Kidney capillary endothelial cell (primary cell): ENCODE measurements at regions not wholly inside any gene's neighbourhood (a gene's known extent, or its start where the extent isn't known, plus 50 kb on each side); places are given as distances from the start of the nearest gene placed in this dataset.
A peak's percentile ranks its signal among the peaks of the same experiment; 100 is the strongest.
"Not testable (repeated sequence)": the region's sequence is repeated elsewhere in the genome, so short reads cannot be mapped to it uniquely, and the experiment has no call there.

ENCODE experiments used
- DNase-seq: peaks from one replicate; pipeline ENCODE4 v3.0.0-alpha.2; 2018; ENCODE audit warnings: low spot score

DNA sequence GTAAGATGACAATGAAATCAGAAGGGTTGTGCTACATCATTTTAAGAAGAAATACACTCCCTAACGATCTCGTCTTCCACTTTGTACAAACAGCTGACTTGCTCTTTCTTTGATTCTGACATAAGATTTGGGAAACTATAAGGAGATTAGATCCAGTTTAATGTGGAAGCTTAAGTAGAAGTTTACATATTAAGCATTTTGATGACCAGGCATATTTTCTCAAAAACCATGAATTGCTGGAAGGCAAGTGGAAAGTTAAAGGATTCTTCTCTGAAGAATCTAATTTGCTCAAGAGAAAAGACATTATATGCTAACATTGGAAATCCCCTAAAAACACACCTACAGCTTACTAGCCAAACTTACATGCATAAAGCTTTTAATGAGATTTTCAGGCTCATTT lies 531.9 kb upstream of the PTPRD start:
- no peak for DNase-seq

DNA sequence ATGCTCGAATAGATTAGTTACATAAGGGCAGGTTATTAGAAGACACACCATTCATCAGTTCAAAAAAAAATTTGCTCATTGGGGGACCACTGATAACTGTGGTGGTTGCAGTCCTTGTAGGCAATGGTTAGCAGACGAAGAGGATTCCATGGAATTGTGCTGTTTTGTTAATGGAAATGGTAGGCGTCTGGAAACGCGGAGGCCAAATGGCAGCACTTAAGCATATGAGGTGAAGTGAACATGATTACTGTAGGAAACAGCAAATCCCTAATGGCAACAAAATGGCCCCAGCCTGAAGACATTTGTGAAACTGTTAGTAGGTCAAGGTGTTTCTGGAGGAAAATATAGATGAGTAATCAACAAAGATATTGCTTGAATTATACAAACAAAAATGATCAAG lies 535.4 kb upstream of the PTPRD start:
- no peak for DNase-seq

DNA sequence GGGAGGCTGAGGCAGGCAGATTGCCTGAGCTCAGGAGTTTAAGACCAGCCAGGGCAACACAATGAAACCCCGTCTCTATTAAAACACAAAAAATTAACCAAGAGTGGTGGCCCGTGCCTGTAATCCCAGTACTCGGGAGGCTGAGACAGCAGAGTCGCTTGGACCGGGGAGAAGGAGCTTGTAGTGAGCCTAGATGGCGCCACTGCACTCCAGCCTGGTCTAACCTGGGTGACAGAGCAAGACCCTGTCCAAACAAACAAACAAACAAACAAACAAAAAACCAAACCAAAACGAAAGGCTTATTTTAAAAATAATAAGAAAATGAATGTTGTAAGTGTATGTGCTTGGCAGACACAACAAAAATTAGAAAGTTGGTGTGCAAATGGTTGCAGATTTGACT lies 536.3 kb upstream of the PTPRD start:
- no peak for DNase-seq

DNA sequence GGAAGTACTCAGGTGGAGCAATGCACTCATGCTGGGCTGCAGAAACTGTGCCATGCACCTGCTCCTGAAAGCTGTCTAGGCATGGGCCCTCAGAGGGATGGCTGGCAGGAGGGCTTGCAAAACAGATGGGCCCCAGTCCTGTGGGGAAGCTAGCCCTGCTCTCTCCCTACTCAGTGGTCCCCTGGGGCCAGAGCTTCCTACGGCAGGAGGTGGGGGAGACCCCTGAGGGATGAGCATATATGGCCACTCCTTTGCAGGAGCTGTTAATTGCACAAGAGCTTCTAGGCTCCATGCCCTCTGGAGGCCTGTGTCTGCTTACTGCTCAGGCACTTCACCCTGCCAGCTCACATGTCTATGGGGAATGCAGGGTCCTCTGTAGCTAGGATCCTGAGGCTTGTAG lies 545.3 kb upstream of the PTPRD start:
- DNase-seq = no peak

DNA sequence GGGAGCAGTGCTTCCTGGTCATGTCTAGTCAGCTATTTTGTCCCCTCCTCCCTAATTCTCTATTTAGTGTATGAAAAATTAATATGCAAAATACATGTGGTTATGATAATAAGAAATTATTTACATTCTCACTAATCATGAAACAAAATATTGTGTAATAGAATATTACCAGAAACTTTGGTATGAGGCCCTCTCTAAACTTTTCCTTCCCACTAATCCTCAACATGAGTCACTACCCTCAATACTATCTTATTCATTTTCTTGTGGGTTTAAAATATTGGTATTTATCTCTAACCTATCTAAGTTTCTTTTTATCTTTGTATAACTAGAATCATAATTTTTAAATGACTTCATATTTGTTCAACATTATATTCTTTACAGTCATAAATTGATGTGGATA lies 545.9 kb upstream of the PTPRD start:
- no peak for DNase-seq

DNA sequence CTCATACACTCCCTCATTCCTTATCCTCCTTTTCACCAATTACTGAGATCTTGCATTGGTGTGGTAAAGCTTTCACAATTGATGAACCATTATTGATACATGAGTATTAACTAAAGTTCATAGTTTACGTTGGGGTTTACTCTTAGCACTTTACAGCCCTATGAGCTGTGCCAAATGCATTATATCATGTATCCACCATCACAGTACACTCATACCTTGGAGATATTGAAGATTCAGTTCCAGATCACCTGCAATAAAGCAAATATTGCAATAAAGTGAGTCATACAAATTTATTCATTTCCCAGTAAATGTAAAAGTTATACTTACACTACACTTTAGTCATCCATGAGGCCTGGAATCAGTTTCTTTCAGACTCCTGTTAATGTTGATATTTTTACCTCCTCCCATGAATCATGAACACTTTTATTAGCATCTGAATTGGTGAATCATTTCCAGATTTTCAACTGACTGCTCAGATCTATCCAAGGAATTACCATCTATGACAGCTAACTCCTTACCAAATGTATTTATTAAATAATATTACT lies 546.6 kb upstream of the PTPRD start:
- DNase-seq = no peak

DNA sequence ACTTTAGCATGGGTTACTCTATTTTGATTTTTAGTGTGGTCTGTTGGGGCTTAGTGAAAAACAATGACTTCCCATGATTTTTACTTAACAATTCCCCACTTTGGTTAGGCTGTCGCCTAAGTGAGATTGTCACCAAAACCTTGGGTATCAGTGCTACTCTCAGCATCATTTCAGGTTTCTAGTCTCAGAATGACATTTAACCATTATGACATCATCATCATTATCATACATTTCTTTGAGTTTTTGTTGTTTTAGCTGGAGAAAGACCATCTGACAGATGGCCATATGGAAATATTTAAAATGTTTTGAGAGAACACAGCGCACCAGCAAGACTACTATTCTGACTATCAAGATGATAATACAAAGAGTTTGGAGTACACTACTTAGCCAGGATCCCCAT lies 551.0 kb upstream of the PTPRD start:
- DNase-seq = no peak

DNA sequence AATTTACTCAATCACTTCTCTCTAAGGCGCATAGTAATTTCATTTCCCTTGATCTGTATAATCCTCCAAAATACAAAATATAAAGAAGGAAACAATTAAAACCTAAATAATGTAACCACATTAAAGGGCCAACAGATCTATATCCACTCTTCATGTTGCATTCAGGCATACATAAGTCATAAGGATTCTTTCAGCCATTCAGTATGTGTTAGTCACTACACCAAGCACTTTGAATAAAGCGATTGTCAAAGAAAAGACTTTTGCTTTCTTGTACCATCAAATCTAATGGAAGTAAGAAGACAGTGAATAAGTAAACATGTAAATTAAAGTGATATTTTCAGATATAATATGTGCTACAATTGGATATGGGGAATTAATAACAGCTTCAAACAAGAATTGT lies 569.2 kb upstream of the PTPRD start:
- no peak for DNase-seq

DNA sequence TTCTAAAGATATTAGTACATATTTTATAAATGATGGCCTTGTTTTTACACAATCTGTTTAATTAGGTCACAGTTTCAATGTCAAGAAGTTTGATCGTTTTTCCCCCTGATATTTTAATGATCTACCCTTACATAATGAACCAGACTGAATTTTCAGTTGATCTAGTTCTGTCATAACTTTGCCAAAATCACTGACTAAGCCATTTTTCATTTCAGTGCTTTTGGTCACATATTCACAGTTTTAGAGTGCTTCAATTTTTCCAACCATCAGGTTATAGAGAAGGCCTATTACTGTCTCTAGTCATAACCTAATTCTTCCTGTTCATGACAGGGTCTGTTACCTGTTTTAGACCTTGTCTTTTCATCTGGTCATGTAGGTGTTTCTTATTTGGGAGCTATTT lies 577.9 kb upstream of the PTPRD start:
- no peak for DNase-seq

DNA sequence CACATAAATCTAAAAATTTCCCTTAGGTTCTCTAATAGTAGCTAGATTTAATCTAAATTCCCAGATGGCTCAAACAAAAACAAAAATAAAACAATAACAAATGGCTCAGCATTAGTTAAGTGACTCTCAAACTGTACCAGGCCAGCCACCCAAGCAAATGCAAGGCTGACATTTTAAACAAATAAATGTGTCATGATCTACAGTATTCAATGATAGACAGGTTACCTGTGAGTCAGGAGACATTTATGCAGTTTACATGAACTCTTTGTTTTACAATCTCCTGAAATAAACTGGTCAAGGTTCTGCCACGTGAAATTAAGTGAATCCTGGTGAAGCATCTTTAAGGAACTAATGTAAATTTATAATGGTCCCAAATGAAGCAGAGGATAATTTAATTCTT lies 580.2 kb upstream of the PTPRD start:
- no peak for DNase-seq

DNA sequence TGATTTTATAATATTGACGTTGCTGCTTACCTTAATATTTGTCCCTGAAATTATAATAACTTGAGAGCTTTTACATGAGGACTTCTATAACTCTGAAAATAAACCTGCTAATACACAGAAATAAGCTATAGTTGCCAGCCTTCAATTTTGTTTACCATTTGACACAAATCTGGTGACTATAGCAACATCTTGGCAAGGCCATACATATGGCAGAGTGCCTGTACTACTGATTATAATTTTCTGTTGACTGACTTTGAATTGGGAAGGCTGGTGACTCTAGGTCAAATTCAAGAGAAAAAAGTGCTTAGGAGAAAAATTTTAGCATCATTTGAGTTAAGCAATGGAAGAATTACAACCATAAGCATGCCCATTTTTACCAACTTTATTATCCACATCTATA lies 581.4 kb upstream of the PTPRD start:
- no peak for DNase-seq

DNA sequence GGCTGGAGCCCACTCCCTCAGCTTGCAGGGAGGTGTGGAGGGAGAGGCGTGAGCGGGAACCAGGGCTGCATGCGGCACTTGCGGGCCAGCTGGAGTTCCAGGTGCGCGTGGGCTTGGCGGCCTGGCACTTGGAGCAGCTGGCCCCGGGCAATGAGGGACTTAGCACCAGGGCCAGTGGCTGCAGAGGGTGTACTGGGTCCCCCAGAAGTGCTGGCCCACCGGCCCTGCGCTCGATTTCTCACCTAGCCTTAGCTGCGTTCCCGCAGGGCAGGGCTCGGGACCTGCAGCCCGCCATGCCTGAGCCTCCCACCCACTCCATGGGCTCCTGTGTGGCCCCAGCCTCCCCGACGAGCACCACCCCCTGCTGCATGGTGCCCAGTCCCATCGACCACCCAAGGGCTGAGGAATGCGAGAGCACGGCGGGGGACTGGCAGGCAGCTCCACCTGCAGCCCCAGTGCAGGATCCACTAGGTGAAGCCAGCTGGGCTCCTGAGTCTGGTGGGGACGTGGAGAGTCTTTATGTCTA lies 584.1 kb upstream of the PTPRD start:
- DNase-seq = not testable (repeated sequence)

DNA sequence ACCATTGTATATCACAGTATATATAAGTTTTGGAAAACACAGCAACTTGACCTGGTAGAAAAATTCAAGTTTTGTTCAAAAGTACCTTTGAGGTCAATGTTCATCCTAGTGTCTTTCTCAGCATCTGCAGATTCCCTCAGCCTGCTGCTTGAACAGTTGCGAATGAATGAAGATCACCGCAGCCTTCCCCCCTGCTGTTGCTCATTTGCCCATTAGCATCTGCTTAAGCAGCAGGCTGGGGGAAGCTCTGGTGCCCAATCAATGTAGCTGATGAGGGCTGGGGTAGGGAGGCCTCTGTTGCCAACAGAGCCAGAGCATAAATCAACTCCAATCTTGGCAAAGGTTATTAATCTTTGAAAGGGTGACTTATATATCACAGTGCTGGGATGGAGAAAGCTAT lies 586.5 kb upstream of the PTPRD start:
- no peak for DNase-seq

DNA sequence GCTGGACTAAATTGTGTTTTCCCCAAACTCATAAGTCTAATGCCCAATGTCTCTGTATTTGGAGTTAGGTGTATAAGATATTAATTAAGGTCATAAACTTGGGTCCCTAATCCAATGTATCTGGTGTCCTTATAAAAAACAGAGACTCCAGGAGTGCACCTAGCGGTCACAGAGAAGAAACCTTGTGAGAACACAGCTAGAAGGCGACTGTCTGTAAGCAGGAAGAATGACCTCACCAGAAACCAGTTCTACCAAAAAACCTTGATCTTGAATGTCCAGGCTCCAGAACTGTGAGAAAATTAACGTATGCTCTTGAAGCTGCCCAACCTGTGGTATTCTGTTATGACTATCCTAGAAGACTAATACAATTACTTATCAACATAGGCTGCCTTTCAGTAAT lies 591.7 kb upstream of the PTPRD start:
- DNase-seq = no peak

DNA sequence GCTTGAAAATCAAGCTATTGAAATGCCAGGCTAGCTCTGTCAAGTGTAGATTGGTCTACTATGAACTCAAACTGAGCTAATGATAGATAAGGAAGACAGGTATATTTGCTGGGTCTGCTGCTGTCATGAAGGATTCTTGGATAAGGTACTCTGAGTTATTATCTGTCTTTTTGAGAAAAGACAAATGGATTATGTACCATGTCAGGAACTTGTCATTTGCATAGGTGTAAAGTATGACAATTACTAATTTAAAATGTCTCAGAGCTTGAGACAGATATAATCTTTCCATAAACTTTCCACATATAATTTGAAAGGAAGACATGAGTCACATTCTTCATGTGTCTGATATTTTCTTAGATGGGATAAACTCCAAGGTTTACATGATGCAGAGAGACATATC lies 594.1 kb upstream of the PTPRD start:
- no peak for DNase-seq

DNA sequence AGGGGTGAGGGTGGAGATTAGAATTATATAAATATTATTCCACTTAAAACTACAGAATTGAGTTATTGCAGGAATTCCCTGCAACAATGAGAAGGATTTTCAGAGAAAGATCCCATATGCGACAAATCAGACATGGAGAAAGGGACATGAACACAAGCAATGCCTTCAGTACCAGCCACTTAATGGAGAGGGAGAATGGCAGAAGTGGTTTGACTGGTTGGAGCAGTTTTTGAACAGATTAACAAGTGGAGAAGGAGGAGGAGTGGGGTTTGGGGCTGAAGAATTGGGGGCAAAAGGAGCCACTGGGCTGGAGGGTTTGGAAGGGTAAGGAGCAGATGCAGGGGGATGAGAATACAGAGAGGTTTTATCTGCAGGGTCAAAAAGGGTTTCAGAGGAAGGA lies 620.9 kb upstream of the PTPRD start:
- DNase-seq = no peak

DNA sequence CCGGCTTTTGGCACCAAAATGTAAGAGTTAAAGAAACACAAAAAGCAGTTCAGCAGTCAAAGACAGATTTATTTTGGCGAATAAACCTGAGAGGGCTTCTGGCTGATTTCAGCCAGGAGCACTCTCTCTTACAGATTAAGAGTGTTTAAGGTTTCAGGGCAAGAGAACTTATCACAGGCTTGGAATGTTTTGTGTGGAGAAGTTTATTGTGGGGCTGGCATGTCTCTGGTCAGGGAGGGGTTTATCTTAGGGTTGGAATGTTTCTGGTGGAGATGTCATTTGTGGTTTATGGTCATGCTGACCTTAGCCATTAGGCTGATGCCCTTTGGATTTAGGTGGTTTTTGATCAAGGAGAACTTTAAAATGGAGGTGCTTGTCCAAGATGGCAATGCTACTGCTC lies 622.3 kb upstream of the PTPRD start:
- DNase-seq = no peak

DNA sequence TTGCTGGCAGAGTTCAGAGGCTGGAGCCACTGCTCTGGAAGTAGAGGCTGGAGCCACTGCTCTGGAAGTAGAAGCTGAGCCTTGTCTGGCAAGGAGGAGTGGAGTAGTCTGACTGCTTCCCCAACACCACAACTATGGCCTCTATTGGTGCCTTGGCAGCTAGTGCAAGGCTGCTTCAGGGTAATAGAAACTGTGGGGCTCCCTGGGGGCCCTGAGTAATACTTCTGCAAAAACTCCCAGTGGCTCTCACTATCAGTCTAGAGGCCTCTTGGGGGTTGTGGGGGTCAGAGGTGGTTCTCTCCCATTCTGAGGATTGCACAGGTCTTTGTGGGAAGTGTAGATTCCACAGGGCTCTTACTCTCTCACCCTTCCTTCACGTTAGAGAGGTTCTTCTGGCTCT lies 629.0 kb upstream of the PTPRD start:
- DNase-seq = no peak

DNA sequence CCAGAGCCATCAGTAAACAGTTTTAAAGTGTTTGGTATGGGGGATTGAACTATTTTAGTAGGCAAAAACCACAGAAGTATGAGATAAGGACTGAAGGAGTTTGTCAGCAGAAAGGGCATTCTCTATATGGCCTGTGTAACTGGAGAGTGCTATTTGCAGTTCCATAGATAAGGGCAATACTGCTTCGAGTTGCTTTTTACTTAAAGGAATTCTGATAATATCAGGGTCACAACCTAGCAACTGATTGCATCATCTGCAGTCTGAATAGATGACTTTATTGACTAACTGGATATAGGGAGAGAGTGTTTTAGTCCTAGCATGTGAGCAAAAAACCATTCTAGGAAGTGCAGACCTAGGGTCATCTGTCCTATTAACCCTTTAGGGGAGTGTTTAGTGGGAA lies 645.2 kb upstream of the PTPRD start:
- DNase-seq = no peak

DNA sequence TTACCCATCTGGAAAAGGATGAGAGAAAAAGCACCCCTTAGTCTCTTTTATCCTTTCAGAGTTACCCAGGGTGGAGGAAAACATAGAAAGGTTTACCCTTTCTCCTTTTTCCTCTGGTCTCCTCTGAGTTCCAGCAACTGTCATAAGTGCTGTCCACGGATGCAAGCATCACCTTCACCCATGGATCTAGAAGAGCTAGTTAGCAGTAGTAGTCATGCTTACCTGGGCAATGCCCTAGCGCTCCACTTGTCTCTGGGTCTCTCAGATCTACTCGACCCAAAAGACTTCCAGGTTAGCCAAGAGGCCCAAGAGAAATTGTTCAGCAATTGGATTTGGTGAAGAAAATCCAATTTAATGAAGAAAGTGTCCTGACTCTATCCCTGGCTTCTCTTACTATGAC lies 656.2 kb upstream of the PTPRD start:
- DNase-seq = no peak

DNA sequence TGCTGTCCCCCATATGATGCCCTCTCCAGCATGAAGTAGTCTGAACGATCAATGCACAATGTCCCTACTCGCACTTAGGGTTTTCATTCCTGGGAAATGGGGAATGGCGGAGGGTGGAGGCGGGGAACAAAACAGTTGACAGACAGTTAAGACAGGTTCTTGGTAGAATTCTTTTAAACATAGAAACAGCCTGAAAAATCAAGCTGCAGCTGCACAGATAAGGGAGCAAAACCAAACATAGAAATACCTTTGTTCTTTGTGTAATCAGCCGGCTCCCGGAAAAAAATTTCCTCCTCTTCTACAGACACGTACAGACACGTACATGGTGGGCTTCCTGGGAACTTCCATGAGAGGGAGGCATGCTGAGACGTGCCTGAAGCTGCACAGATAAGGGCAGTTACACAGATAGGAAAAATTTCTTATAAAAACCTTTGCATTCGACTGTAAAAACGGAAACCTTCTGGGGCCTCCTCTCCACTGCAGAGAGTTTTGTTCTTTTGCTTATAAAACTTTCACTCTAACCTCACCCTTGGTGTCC lies 662.4 kb upstream of the PTPRD start:
- no peak for DNase-seq

DNA sequence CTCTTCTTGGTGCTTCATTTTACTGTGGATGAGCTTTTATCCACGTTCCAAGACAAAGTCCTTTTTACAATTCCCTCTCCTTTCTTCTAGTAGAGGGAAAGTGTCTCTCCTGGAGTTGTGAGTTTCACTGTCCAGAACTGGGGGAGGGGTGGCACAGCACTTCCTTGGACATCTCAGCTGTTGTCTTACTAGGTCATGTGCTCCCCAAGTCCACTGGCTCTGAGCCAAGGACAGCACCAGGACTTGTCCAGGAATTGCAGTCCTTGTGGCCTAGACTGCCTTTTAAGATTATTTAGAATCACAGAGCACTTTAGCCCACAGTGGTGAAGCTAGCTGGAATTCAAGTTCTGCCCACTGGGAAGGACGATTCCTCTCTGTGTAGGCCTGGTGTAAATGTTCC lies 700.2 kb upstream of the PTPRD start:
- DNase-seq = no peak

DNA sequence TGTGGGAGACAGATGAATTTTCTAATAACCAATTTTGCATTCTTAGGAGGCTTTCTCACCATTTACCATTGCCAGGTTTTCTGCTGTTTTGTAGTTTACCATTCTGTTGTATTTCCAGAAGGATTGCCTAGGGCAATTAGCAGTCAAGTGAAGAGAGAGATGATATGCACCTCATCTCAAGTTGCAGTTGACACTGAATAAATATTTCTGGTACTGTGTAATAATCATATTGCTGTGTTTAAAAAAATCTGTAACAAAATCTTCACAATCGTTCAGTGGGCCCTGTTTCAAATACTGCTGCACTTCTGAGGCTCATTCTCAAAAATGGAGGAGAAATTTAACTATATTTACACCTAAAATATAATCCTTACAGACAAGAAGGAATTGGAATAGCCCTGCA lies 706.1 kb upstream of the PTPRD start:
- DNase-seq = no peak

DNA sequence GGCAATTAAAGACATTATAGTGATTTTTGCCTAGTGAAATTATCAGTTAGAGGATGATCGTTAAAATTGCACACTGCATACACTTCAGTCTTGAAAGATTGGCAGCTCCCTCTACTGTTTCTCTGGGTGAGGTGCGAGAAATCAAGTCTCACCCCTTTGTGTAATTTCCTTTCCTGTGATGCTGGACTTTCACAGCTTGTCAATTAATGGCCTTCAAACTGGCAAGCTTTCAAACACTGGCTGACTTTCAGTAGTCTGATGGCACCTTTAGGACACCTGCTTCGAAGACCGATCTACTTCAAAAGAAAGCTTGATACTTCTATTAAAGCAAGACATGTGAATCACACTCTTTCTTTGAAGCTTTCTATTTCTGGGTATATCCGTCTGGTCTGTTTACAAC lies 706.7 kb upstream of the PTPRD start:
- DNase-seq = peak; percentile 0

DNA sequence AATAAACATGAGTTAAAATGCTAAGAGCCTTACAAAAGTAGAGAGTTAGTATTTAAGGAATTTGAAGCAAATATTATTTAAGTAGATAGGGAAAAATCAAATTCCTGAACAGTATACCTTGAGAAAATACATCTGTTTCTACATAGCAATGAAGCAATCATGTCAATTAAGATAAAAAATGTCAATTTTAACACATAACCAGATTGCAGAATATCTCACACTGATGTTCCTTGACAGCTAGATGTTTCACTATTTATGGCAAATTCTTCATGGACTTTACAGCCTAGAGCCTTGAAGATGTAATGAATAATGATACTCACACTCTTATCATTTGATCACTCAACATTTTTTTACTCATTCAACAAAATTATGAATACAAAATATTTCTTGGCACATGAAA lies 708.2 kb upstream of the PTPRD start:
- DNase-seq = no peak
